Fibroblast of the aortic adventitia (primary cell): ENCODE measurements at regions not wholly inside any gene's neighbourhood (a gene's known extent, or its start where the extent isn't known, plus 50 kb on each side); places are given as distances from the start of the nearest gene placed in this dataset.

Experiments used
- DNase-seq: peaks from one replicate; pipeline ENCODE4 v3.0.0-alpha.2; 2010; ENCODE audit warnings: low read depth
- H3K4me3 ChIP-seq: 2 replicates; pipeline ENCODE4 v1.5.1; 2011; ENCODE audit warnings: low read depth, mild to moderate bottlenecking, control low read depth, low read length, moderate library complexity
- CTCF ChIP-seq: IDR thresholded peaks from 2 replicates; pipeline ENCODE4 v1.5.1; 2011; ENCODE audit warnings: mild to moderate bottlenecking, low read length, control low read depth, inconsistent platforms; ENCODE audit not compliant: insufficient read depth

GRCh38 chr3:163936543-163936942 lies 1141.8 kb downstream of the SI start:
- TF ChIP-seq CTCF: no peak

GRCh38 chr3:163935411-163935810 lies 1142.9 kb downstream of the SI start:
- no peak for DNase-seq
- no peak overlapping the region for H3K4me3 ChIP-seq
- TF ChIP-seq CTCF: no peak

More at GRCh38 chr3:163936543-163936942, 1141.8 kb downstream of the SI start:
- no peak for DNase-seq
- H3K4me3 ChIP-seq: no peak overlapping the region

GRCh38 chr3:163929069-163929652 lies 1149.1 kb downstream of the SI start:
- no peak for DNase-seq
- no peak for TF ChIP-seq CTCF
- no peak overlapping the region for H3K4me3 ChIP-seq

- TF ChIP-seq CTCF: no peak
Observed at GRCh38 chr3:163927521-163927920, 1150.8 kb downstream of the SI start.

GRCh38 chr3:163924600-163924999 lies 1153.7 kb downstream of the SI start:
- no peak overlapping the region for H3K4me3 ChIP-seq
- TF ChIP-seq CTCF: no peak
- DNase-seq: no peak

More at GRCh38 chr3:163927521-163927920, 1150.8 kb downstream of the SI start:
- no peak overlapping the region for H3K4me3 ChIP-seq
- DNase-seq: no peak

- DNase-seq: no peak
- no peak overlapping the region for H3K4me3 ChIP-seq
- TF ChIP-seq CTCF: no peak
Observed at GRCh38 chr3:163919154-163919553, 1159.1 kb downstream of the SI start.
